ENCODE measurements at regions not wholly inside any gene's neighbourhood (a gene's known extent, or its start where the extent isn't known, plus 50 kb on each side); places are given as distances from the start of the nearest gene placed in this dataset.

DNA sequence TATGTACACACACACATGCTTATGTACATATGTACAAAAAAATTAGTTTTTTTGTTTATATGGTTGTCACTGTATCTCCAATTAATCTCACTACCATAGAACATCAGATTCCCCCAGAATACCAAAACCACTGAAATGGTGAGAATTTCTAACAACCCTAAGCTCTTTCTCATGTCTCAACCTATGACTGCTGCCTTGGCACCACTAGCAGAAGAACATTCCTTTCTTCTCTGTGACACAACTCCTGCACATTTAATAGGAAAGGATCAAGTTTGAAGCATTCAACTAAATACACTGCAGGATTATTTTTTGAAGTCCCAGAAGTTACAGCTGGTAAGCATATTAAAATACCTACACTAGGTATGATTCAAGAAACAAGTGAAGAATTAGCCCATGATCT lies 109.6 kb downstream of the FAM174B start:
- TF ChIP-seq, protein P1, sequence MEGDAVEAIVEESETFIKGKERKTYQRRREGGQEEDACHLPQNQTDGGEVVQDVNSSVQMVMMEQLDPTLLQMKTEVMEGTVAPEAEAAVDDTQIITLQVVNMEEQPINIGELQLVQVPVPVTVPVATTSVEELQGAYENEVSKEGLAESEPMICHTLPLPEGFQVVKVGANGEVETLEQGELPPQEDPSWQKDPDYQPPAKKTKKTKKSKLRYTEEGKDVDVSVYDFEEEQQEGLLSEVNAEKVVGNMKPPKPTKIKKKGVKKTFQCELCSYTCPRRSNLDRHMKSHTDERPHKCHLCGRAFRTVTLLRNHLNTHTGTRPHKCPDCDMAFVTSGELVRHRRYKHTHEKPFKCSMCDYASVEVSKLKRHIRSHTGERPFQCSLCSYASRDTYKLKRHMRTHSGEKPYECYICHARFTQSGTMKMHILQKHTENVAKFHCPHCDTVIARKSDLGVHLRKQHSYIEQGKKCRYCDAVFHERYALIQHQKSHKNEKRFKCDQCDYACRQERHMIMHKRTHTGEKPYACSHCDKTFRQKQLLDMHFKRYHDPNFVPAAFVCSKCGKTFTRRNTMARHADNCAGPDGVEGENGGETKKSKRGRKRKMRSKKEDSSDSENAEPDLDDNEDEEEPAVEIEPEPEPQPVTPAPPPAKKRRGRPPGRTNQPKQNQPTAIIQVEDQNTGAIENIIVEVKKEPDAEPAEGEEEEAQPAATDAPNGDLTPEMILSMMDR (IDR thresholded peaks at IDR 0.05), result no peak
- no peak for TF ChIP-seq POLR2A (IDR thresholded peaks at IDR 0.05)
